HEK293T (cell line): ENCODE measurements at regions not wholly inside any gene's neighbourhood (a gene's known extent, or its start where the extent isn't known, plus 50 kb on each side); places are given as distances from the start of the nearest gene placed in this dataset.

ENCODE experiments used
- ARNT ChIP-seq: fragments of 450-650 bp; IDR thresholded peaks from 2 replicates; pipeline ENCODE4 v1.6.1; 2017; ENCODE audit warnings: mild to moderate bottlenecking
- PKNOX1 ChIP-seq: fragments of 450-650 bp; IDR thresholded peaks from 2 replicates; pipeline ENCODE4 v1.6.1; 2016

- no peak for TF ChIP-seq ARNT
- no peak for TF ChIP-seq PKNOX1
These were observed 374.2 kb downstream of the TMEM121 start for GRCh38 chr14:105900398-105901160.
